MM.1S (cell line): ENCODE measurements at regions not wholly inside any gene's neighbourhood (a gene's known extent, or its start where the extent isn't known, plus 50 kb on each side); places are given as distances from the start of the nearest gene placed in this dataset.

Experiments
- DNase-seq: peaks from one replicate; pipeline ENCODE4 v3.0.0-alpha.2; 2015
- H2AFZ ChIP-seq: fragments of 300-600 bp; sonication (generic); 2 replicates; pipeline ENCODE4 v1.6.0; 2016; ENCODE audit warnings: antibody characterized with exemption, low read length
- H3F3A ChIP-seq: fragments of 300-600 bp; sonication (generic); 2 replicates; pipeline ENCODE4 v1.6.1; 2016; ENCODE audit warnings: mild to moderate bottlenecking, antibody characterized with exemption, low read length, moderate library complexity, mixed read lengths; ENCODE audit not compliant: insufficient read depth
- H3K27ac ChIP-seq: fragments of 300-600 bp; sonication (generic); 2 replicates; pipeline ENCODE4 v1.5.1; 2016; ENCODE audit warnings: mild to moderate bottlenecking, low read length
- H3K27me3 ChIP-seq: fragments of 300-600 bp; sonication (generic); replicated peaks from 2 replicates; pipeline ENCODE4 v1.6.0; 2016; ENCODE audit warnings: low read length; ENCODE audit not compliant: insufficient read depth
- H3K36me3 ChIP-seq: fragments of 300-600 bp; sonication (generic); replicated peaks from 2 replicates; pipeline ENCODE4 v1.6.1; 2016; ENCODE audit warnings: mild to moderate bottlenecking, low read length, mixed read lengths; ENCODE audit not compliant: insufficient read depth
- H3K4me1 ChIP-seq: fragments of 300-600 bp; sonication (generic); 2 replicates; pipeline ENCODE4 v1.6.1; 2016; ENCODE audit warnings: low read length, mixed read lengths
- H3K4me2 ChIP-seq: fragments of 300-600 bp; sonication (generic); 2 replicates; pipeline ENCODE4 v1.6.0; 2016; ENCODE audit warnings: low read depth, low read length
- H3K4me3 ChIP-seq: fragments of 300-600 bp; sonication (generic); 2 replicates; pipeline ENCODE4 v1.5.1; 2016; ENCODE audit warnings: low read length, mixed read lengths
- H3K79me2 ChIP-seq: fragments of 300-600 bp; sonication (generic); 2 replicates; pipeline ENCODE4 v1.6.1; 2016; ENCODE audit warnings: mixed run types, low read length, mixed read lengths
- H3K9ac ChIP-seq: fragments of 300-600 bp; sonication (generic); 2 replicates; pipeline ENCODE4 v1.6.1; 2016; ENCODE audit warnings: low read length, mixed read lengths
- H3K9me2 ChIP-seq: fragments of 300-600 bp; sonication (generic); replicated peaks from 2 replicates; pipeline ENCODE4 v1.6.1; 2016; ENCODE audit warnings: mild to moderate bottlenecking, low read length, mixed read lengths; ENCODE audit not compliant: insufficient read depth
- H3K9me3 ChIP-seq: fragments of 300-600 bp; sonication (generic); replicated peaks from 2 replicates; pipeline ENCODE4 v1.6.1; 2016; ENCODE audit warnings: mild to moderate bottlenecking, low read length, mixed read lengths; ENCODE audit not compliant: insufficient read depth
- H4K20me1 ChIP-seq: fragments of 300-600 bp; sonication (generic); 2 replicates; pipeline ENCODE4 v1.6.1; 2016; ENCODE audit warnings: mild to moderate bottlenecking, low read length, moderate library complexity, mixed read lengths; ENCODE audit not compliant: insufficient read depth
- CTCF ChIP-seq: fragments of 300-600 bp; sonication (generic); IDR thresholded peaks from 2 replicates; pipeline ENCODE4 v1.5.1; 2016; ENCODE audit warnings: antibody characterized with exemption, low read length, mixed read lengths
- EZH2 ChIP-seq: fragments of 300-600 bp; sonication (generic); optimal IDR thresholded peaks from 2 replicates; pipeline ENCODE3; 2017; ENCODE audit warnings: low read depth, mild to moderate bottlenecking, antibody characterized with exemption, low read length, mixed read lengths
- EZH2phosphoT487 ChIP-seq: fragments of 300-600 bp; sonication (generic); IDR thresholded peaks from 2 replicates; pipeline ENCODE4 v1.6.1; 2018; ENCODE audit warnings: antibody characterized with exemption, low read length

DNA sequence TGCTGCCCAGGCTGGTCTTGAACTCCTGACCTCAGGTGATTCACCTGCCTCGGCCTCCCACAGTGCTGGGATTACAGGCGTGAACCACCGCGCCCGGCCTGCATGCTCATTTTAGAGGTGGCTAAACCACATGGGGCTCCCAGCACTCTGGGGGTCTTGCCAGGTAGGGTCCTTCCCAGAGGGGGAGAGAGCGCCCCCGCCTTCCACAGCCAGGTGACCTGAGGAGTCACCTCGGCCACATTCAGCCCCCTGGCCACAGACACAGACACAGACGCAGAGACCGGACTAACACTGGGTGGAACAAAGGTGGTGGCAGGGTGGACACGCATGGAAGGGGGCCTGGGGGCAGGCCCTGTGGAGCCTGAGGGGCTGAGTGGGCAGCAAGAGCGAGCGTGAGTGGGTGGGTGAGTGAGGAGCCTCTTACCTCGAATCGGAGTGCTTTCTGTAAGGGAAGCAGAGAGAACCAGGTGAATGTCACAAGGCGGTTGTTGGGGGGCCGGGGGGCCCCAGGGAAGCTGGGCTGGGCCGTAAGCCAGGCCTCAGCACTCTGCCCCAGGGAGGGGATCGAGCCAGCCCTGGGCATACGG, 80.1 kb downstream of the PTPRS start:
- Histone ChIP-seq H4K20me1 (no peaks in the 10 kb centered on the region), H3F3A (no peaks in the 10 kb centered on the region), H3K27me3 (peaks cover 98% of the 10 kb centered on the region), H3K4me3 (no peak overlapping the region), H3K4me2 (no peak overlapping the region), H3K9ac (no peak overlapping the region), H3K79me2 (no peaks in the 10 kb centered on the region), H2AFZ (no peak overlapping the region), H3K27ac (no peak overlapping the region), H3K9me3 (no peaks in the 10 kb centered on the region), H3K4me1 (no peaks in the 10 kb centered on the region), H3K36me3 (no peaks in the 10 kb centered on the region), H3K9me2 (no peaks in the 10 kb centered on the region)
- DNase-seq = no peak
- TF ChIP-seq CTCF (no peak), EZH2phosphoT487 (no peak), EZH2 (no peak)

DNA sequence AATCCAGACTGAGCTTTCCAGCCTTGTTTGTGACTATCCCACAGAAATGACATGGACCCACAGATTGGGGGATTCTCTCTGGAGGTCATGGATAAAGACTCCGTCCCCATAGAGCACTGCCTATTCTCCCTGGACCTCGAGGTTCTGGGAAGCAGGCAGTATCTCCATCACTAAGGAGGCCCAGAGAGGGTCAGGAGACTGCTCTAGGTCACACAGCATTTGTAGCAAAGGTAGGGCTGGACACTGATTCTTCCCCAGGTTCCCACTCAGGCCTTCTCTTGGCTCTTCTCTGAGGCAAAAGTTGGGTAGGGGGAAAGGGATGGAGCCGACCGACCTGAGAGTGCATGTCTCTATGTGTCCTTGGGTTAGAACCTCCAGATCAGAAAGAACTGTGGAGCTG, 80.9 kb downstream of the PTPRS start:
- H3K4me1 ChIP-seq = no peaks in the 10 kb centered on the region
- DNase-seq = no peak
- H4K20me1 ChIP-seq = no peaks in the 10 kb centered on the region
- no peaks in the 10 kb centered on the region for H3K36me3 ChIP-seq
- H3K9me3 ChIP-seq = no peaks in the 10 kb centered on the region
- no peak overlapping the region for H3K27ac ChIP-seq
- no peaks in the 10 kb centered on the region for H3K79me2 ChIP-seq
- no peak for TF ChIP-seq EZH2
- TF ChIP-seq CTCF = no peak
- TF ChIP-seq EZH2phosphoT487 = no peak
- no peak overlapping the region for H2AFZ ChIP-seq
- H3F3A ChIP-seq = no peaks in the 10 kb centered on the region
- no peaks in the 10 kb centered on the region for H3K9me2 ChIP-seq
- H3K4me2 ChIP-seq = no peak overlapping the region
- H3K27me3 ChIP-seq = peaks cover 98% of the 10 kb centered on the region
- H3K9ac ChIP-seq = no peak overlapping the region
- no peak overlapping the region for H3K4me3 ChIP-seq

GRCh38 chr19:5257155-5258045, 83.2 kb downstream of the PTPRS start:
- no peak overlapping the region for H3K9ac ChIP-seq
- H3K27me3 ChIP-seq = peaks cover 91% of the 10 kb centered on the region
- DNase-seq = no peak
- H3K4me1 ChIP-seq = no peaks in the 10 kb centered on the region
- no peaks in the 10 kb centered on the region for H3K9me3 ChIP-seq
- H3K79me2 ChIP-seq = no peaks in the 10 kb centered on the region
- TF ChIP-seq CTCF = no peak
- no peak for TF ChIP-seq EZH2phosphoT487
- TF ChIP-seq EZH2 = no peak
- no peak overlapping the region for H3K27ac ChIP-seq
- H3K4me3 ChIP-seq = no peak overlapping the region
- no peaks in the 10 kb centered on the region for H3K36me3 ChIP-seq
- no peaks in the 10 kb centered on the region for H3K9me2 ChIP-seq
- H2AFZ ChIP-seq = no peak overlapping the region
- H4K20me1 ChIP-seq = no peaks in the 10 kb centered on the region
- no peak overlapping the region for H3K4me2 ChIP-seq
- no peaks in the 10 kb centered on the region for H3F3A ChIP-seq
